H9 (cell line): ENCODE measurements at regions not wholly inside any gene's neighbourhood (a gene's known extent, or its start where the extent isn't known, plus 50 kb on each side); places are given as distances from the start of the nearest gene placed in this dataset.

Experiments
- DNase-seq: peaks from one replicate; pipeline ENCODE4 v3.0.0-alpha.2; 2017
- H2AFZ ChIP-seq: one replicate; pipeline ENCODE4 v1.6.1; 2013; ENCODE audit warnings: mild to moderate bottlenecking, low read length, control low read depth, moderate library complexity
- H2AK5ac ChIP-seq: 2 replicates; pipeline ENCODE4 v1.6.1; 2013; ENCODE audit warnings: low read length, control low read depth, mixed read lengths; ENCODE audit not compliant: insufficient read length
- H2BK120ac ChIP-seq: one replicate; pipeline ENCODE4 v1.6.1; 2013; ENCODE audit warnings: low read depth, mild to moderate bottlenecking, low read length, control low read depth, inconsistent platforms; ENCODE audit not compliant: poor library complexity, severe bottlenecking
- H2BK12ac ChIP-seq: 2 replicates; pipeline ENCODE4 v1.6.1; 2013; ENCODE audit warnings: low read length, control low read depth, mixed read lengths, low read depth; ENCODE audit not compliant: insufficient read length
- H2BK15ac ChIP-seq: 2 replicates; pipeline ENCODE4 v1.6.1; 2013; ENCODE audit warnings: low read depth, low read length, control low read depth
- H2BK20ac ChIP-seq: one replicate; pipeline ENCODE4 v1.6.1; 2013; ENCODE audit warnings: low read depth, mild to moderate bottlenecking, low read length, control low read depth, inconsistent platforms; ENCODE audit not compliant: poor library complexity, severe bottlenecking
- H2BK5ac ChIP-seq: 2 replicates; pipeline ENCODE4 v1.6.1; 2013; ENCODE audit warnings: low read length, control low read depth, mixed read lengths; ENCODE audit not compliant: insufficient read length
- H3K14ac ChIP-seq: 2 replicates; pipeline ENCODE4 v1.6.1; 2013; ENCODE audit warnings: low read length, control low read depth; ENCODE audit not compliant: insufficient read depth
- H3K18ac ChIP-seq: 2 replicates; pipeline ENCODE4 v1.6.1; 2013; ENCODE audit warnings: low read depth, mild to moderate bottlenecking, mixed read lengths, low read length, control low read depth; ENCODE audit not compliant: insufficient read length
- H3K23ac ChIP-seq: 2 replicates; pipeline ENCODE4 v1.6.1; 2013; ENCODE audit warnings: low read length, control low read depth, mixed read lengths, low read depth; ENCODE audit not compliant: insufficient read length
- H3K23me2 ChIP-seq: 2 replicates; pipeline ENCODE4 v1.6.1; 2013; ENCODE audit warnings: low read depth, mild to moderate bottlenecking, mixed read lengths, low read length, control low read depth; ENCODE audit not compliant: insufficient read length, poor library complexity, severe bottlenecking
- H3K27ac ChIP-seq: 2 replicates; pipeline ENCODE4 v1.5.1; 2013; ENCODE audit warnings: low read length, control low read depth, mixed read lengths, low read depth; ENCODE audit not compliant: insufficient read length
- H3K27me3 ChIP-seq: 2 replicates; pipeline ENCODE4 v1.6.1; 2013; ENCODE audit warnings: low read length, control low read depth, inconsistent platforms; ENCODE audit not compliant: insufficient read depth
- H3K4ac ChIP-seq: 2 replicates; pipeline ENCODE4 v1.6.1; 2013; ENCODE audit warnings: low read depth, mild to moderate bottlenecking, control low read depth, inconsistent platforms, low read length, moderate library complexity
- H3K4me1 ChIP-seq: 2 replicates; pipeline ENCODE4 v1.6.1; 2013; ENCODE audit warnings: low read length, control low read depth, inconsistent platforms; ENCODE audit not compliant: insufficient read depth
- H3K4me2 ChIP-seq: 2 replicates; pipeline ENCODE4 v1.6.1; 2013; ENCODE audit warnings: low read length, control low read depth, mixed read lengths; ENCODE audit not compliant: insufficient read length, insufficient read depth
- H3K56ac ChIP-seq: 2 replicates; pipeline ENCODE4 v1.6.1; 2013; ENCODE audit warnings: low read depth, mild to moderate bottlenecking, mixed read lengths, low read length, control low read depth; ENCODE audit not compliant: insufficient read length
- H3K79me1 ChIP-seq: 2 replicates; pipeline ENCODE4 v1.6.1; 2013; ENCODE audit warnings: low read depth, mild to moderate bottlenecking, moderate library complexity, low read length, control low read depth, inconsistent platforms; ENCODE audit not compliant: insufficient read depth, poor library complexity, severe bottlenecking
- H3K79me2 ChIP-seq: 2 replicates; pipeline ENCODE4 v1.6.1; 2013; ENCODE audit warnings: low read length, control low read depth, inconsistent platforms; ENCODE audit not compliant: insufficient read depth
- H3K9ac ChIP-seq: 2 replicates; pipeline ENCODE4 v1.6.1; 2013; ENCODE audit warnings: low read length, control low read depth, mixed read lengths; ENCODE audit not compliant: insufficient read length; ENCODE audit errors: extremely low read depth
- H3K9me3 ChIP-seq: one replicate; pipeline ENCODE4 v1.6.1; 2013; ENCODE audit warnings: low read depth, low read length, inconsistent platforms; ENCODE audit not compliant: control insufficient read depth
- H3T11ph ChIP-seq: one replicate; pipeline ENCODE4 v1.6.1; 2013; ENCODE audit warnings: mild to moderate bottlenecking, low read length, control low read depth, inconsistent platforms
- H4K20me1 ChIP-seq: one replicate; pipeline ENCODE4 v1.6.1; 2013; ENCODE audit not compliant: control insufficient read depth, insufficient read length, insufficient read depth
- H4K5ac ChIP-seq: 2 replicates; pipeline ENCODE4 v1.6.1; 2013; ENCODE audit warnings: low read depth, mild to moderate bottlenecking, mixed read lengths, low read length, control low read depth; ENCODE audit not compliant: insufficient read length
- H4K8ac ChIP-seq: replicated peaks from 2 replicates; pipeline ENCODE4 v1.6.1; 2013; ENCODE audit warnings: low read length, control low read depth, mixed read lengths, low read depth; ENCODE audit not compliant: insufficient read length
- H4K91ac ChIP-seq: 2 replicates; pipeline ENCODE4 v1.6.1; 2013; ENCODE audit warnings: low read depth, mild to moderate bottlenecking, moderate library complexity, mixed read lengths, low read length, control low read depth; ENCODE audit not compliant: insufficient read length
- H3K27ac Mint-ChIP-seq, 3 experiments: 2 replicates in 2 of 3; 3 replicates in 1 of 3; pipeline ENCODE4 v1.8.0; 2020 to 2021; ENCODE audit warnings: mixed read lengths in 3 of 3, mild to moderate bottlenecking in 1 of 3, moderate library complexity in 1 of 3
- H3K27me3 Mint-ChIP-seq: 2 replicates; pipeline ENCODE4 v1.8.0; 2021; ENCODE audit warnings: low read depth, mild to moderate bottlenecking, moderate library complexity, mixed read lengths
- H3K36me3 Mint-ChIP-seq, 3 experiments: 2 replicates in 2 of 3; 3 replicates in 1 of 3; pipeline ENCODE4 v1.8.0; 2020 to 2021; ENCODE audit warnings: low read depth in 3 of 3, mixed read lengths in 3 of 3; ENCODE audit not compliant: insufficient read depth in 1 of 3
- H3K4me1 Mint-ChIP-seq, 2 experiments: 2 replicates each; pipeline ENCODE4 v1.8.0; 2020; ENCODE audit warnings: mixed read lengths in 2 of 2
- H3K4me3 Mint-ChIP-seq, 2 experiments: 2 replicates in 1 of 2; 3 replicates in 1 of 2; pipeline ENCODE4 v1.8.0; 2020 to 2021; ENCODE audit warnings: mild to moderate bottlenecking in 2 of 2, mixed read lengths in 2 of 2, moderate library complexity in 1 of 2
- H3K9me3 Mint-ChIP-seq, 2 experiments: 2 replicates in 1 of 2; 3 replicates in 1 of 2; pipeline ENCODE4 v1.8.0; 2020; ENCODE audit warnings: mild to moderate bottlenecking in 2 of 2, mixed read lengths in 2 of 2, moderate library complexity in 1 of 2
- CTCF ChIP-seq: fragments of 200-600 bp; sonication (generic); conservative IDR thresholded peaks from 3 replicates; pipeline ENCODE4 v1.8.0; 2021; ENCODE audit warnings: antibody characterized with exemption, mild to moderate bottlenecking
- WGBS: extraction: QIAGEN DNeasy Blood & Tissue Kit; methylation state at CpG from one replicate; pipeline ENCODE4 v1.1.7; 2013; ENCODE audit warnings: missing lambda C conversion rate, low lambda C conversion rate, mixed read lengths; ENCODE audit not compliant: insufficient read length; ENCODE audit errors: extremely low coverage; 5-methylcytosine and 5-hydroxymethylcytosine counted together

- H2BK20ac ChIP-seq: no peak overlapping the region
- TF ChIP-seq CTCF: no peak
- H4K91ac ChIP-seq: no peak overlapping the region
- H2BK12ac ChIP-seq: no peak overlapping the region
- no peak overlapping the region for H3K56ac ChIP-seq
- H3K4me2 ChIP-seq: no peak overlapping the region
- H2AK5ac ChIP-seq: no peak overlapping the region
- no peaks in the 10 kb centered on the region for H3K4me1 ChIP-seq
- no peaks in the 10 kb centered on the region for H3K9me3 ChIP-seq
- H3K4me1 Mint-ChIP-seq: no peaks in the 10 kb centered on the region
- no peaks in the 10 kb centered on the region for H3K23me2 ChIP-seq
- no peaks in the 10 kb centered on the region for H3K79me2 ChIP-seq
- no peaks in the 10 kb centered on the region for H3K79me1 ChIP-seq
- H3T11ph ChIP-seq: no peak overlapping the region
- H3K27me3 ChIP-seq: no peaks in the 10 kb centered on the region
- no peak overlapping the region for H3K9ac ChIP-seq
- H2BK120ac ChIP-seq: no peak overlapping the region
- H2BK5ac ChIP-seq: no peak overlapping the region
- no peak overlapping the region for H4K8ac ChIP-seq
- no peaks in the 10 kb centered on the region for H4K20me1 ChIP-seq
- H2AFZ ChIP-seq: peak overlapping the region; percentile 32
- no peak overlapping the region for H3K27ac Mint-ChIP-seq
- H3K4ac ChIP-seq: no peak overlapping the region
- H3K23ac ChIP-seq: no peak overlapping the region
- H3K18ac ChIP-seq: no peak overlapping the region
- no peak overlapping the region for H3K14ac ChIP-seq
- no peak for DNase-seq
- H4K5ac ChIP-seq: no peak overlapping the region
- WGBS: no CpG with 5 or more reads among the region's 12 CpGs
- H3K9me3 Mint-ChIP-seq: peaks cover 0 to 2% of the 10 kb centered on the region in 2 experiments; a peak in 2 of 5 replicates
- H3K27ac ChIP-seq: no peak overlapping the region
- peaks cover 8% of the 10 kb centered on the region for H3K27me3 Mint-ChIP-seq
- no peak overlapping the region for H3K4me3 Mint-ChIP-seq
- H2BK15ac ChIP-seq: no peak overlapping the region
- no peaks in the 10 kb centered on the region for H3K36me3 Mint-ChIP-seq
Measured at GRCh38 chr22:34354071-34354817, 434.0 kb upstream of the LARGE1 start.
